Stimulated activated CD4-positive, alpha-beta T cell treated with anti-CD3 and anti-CD28 coated beads, Interleukin-4, amount 100 ng/mL, for 4 hours (primary cell): ENCODE measurements at regions not wholly inside any gene's neighbourhood (a gene's known extent, or its start where the extent isn't known, plus 50 kb on each side); places are given as distances from the start of the nearest gene placed in this dataset.
A peak's percentile ranks its signal among the peaks of the same experiment; 100 is the strongest.
"Not testable (repeated sequence)": the region's sequence is repeated elsewhere in the genome, so short reads cannot be mapped to it uniquely, and the experiment has no call there.

Experiments used
- DNase-seq, 2 experiments: peaks; one replicate each; pipeline ENCODE4 v3.0.0-alpha.2; 2020

DNA sequence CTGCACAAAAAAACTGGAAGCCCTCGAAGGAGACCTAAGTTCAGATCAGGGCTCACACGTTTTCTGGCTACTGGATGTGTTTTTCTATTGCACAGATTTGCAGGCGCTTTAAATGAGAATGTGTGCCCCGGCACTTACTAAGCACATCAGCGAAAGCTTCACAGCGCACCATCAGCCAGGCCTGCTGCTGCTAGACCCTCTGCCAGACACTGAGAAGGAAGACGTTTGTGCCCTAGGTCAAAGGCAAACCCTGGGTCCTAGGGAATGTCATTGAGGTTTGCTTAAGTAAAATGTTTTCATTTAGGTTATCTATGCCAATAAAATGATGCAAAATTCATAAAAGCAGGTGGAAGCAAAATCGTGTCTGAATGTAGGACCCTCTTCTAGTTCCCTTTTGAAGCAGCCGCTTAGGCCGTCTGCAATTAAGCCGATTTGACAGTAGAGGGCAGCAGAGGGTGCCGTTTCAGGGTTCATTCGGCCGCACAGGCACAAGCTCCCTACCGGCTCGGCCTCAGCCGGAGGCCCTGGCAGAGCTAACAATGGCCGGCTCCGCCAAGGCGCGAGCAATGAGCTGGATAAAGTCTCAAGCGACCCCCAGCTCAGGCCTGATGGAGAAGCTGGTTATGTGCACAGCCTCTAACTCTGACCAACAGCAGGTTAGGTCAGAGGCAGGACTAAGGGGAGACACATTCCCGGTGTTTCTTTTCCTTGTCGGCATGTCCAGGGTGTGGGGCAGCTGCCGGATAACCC, 107.2 kb upstream of the FOXA2 start:
- DNase-seq, result peak; percentile 16 to 28

DNA sequence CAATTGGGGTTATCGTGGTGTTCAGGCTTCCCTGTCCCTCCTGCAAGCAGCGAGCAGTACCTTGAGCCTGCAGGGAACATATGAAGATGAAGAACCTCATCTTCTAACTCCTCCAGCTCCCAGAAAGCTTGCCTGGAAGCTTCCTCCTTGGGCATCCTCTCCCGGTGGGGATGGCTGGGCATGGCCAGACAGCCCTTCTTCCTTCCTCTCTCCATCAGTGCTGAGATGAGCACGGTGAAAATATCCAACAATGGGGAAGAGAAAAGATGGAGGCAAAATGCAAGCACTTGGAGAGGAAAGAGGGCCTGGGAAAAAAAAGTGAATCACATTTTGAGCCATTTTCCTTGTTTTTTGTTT, 107.7 kb upstream of the FOXA2 start:
- no peak for DNase-seq

DNA sequence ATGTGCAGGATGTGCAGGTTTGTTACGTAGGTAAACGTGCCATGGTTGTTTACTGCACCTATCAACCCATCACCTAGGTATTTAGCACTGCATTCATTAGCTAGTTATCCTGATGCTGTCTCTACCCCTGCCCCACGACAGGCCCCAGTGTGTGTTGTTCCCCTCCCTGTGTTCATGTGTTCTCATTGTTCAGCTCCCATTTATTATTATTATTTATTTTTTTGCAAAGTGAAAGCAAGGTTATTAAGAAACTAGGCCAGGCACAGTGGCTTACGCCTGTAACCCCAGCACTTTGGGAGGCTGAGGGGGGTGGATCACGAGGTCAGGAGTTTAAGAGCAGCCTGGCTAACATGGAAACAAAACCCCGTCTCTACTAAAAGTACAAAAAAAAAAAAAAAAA, 108.2 kb upstream of the FOXA2 start:
- not testable (repeated sequence) for DNase-seq

DNA sequence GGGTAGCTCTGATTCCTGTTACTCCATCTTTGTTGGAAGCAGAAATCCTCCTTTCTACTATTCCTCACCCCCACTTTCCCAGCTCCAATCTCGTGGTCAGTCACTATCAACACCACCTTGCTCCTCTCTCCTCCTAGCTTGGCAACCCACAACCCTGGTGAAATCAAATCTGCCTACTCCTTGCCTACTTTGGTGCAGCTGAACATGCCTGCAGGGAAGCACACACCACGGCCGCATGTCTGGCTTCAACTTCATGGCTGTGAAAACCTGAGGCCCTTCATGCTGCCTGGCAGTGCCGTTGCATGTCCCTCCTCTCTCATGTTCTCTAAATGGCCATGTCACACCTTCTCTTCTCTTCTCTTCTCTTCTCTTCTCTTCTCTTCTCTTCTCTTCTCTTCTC, 112.4 kb upstream of the FOXA2 start:
- DNase-seq, result no peak

DNA sequence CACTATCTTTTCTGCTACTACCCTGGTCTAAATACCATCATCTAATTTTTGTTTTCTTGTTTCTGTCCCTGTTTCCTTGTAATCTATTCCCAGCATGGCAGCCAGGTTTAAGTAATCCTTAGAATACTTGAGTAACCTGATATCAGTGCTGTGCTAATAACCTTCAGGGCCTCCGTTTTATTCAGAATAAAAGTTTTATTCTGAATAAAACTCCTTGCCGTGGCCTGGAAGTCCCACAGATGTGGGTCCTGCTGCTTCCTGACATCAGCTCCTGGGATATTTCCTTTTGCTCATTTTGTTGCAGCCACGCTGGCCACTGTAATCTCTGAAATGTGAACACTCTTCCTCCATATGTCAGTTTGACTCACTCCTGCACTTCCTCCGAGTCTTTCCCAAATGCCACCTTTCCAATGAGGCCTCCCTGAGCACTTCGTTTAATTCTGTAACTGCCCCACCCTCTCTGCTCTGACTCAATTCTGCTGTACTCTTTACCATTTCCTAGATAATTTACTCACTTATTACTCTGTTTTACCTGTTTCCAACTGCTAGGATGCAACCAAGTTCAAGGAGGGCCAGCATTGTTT, 114.0 kb upstream of the FOXA2 start:
- DNase-seq, result no peak

DNA sequence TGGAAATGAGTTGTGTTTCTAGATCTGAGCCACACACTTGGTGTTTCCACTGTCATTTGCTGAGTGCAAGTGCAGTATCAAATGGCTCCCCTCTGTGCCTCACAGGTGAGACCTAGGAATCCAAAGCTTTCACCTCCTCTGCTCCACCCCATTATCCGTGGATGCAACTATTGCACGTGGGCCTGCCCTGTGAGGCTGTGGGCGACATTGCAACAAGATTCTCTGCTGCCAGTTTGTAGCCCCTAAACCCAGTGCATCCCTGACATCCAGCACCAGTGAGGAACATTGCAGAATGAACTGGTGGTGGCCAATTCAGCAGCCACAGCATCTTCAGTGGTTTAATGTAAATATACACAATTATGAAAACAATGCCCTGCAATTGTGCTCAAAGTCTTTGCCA, 115.0 kb upstream of the FOXA2 start:
- DNase-seq, result no peak

DNA sequence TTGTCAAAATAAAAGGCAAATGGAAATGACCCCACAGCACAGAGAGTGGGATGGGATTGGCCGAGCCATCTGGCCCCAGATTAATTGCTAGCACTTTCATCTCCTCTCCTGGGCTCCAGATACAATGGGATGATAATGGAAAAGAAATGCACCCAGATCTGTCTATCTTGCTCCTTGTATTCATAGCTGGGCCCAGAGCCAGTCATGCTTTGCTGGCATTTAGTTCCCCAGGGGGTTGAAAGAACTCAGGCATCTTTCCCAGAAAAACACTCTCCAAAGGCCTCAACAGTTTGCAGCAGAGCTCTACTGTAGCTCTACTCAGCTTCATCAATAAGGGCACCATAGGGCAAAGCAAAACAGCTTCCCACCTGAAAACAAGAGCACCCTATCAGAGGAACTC, 116.0 kb upstream of the FOXA2 start:
- DNase-seq, result no peak

DNA sequence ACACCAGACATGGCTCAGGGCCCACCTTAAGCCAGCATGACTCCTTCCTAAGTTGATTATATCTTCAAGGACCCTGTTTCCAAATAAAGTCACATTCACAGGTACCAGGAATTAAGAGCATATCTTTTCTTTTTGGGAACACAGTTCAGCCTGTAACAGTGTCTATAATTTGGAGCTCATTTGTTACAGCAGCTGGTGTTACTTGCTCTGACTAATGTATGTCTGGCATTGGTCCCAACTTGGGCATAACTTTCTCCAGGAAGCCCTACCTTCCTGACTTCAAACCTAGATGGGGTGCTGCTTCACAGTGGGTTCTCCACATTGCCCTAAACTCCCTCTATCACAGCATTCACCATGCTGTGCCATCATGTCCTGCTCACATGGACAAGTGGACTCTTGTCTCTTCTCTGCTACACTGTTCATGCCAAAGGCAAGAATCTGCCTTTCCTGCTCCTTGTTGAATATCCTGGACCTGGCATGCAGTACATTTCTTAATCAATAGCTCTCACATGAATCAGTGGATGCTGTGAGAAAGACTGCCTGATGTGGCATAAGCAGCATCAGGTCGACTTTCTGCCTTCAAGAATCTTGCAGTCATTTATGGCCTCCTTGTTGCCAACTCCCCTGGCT, 117.4 kb upstream of the FOXA2 start:
- DNase-seq, result no peak

DNA sequence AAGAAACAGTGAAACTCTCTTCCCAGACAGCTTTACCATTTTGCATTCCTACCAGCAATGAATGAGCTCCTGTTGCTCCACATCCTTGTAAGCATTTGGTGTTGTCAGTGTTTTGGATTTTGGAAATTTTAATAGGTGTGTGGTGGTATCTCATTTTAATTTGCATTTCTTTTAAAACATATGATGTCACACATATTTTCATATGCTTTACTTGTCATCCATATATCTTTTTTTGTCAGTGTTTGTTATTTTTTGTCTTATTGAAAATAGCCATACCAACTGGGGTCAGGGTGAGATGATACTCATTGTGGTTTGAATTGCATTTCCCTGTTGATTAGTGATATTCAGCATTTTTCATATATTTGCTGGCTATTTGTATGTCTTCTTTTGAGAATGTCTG, 119.5 kb upstream of the FOXA2 start:
- no peak for DNase-seq

DNA sequence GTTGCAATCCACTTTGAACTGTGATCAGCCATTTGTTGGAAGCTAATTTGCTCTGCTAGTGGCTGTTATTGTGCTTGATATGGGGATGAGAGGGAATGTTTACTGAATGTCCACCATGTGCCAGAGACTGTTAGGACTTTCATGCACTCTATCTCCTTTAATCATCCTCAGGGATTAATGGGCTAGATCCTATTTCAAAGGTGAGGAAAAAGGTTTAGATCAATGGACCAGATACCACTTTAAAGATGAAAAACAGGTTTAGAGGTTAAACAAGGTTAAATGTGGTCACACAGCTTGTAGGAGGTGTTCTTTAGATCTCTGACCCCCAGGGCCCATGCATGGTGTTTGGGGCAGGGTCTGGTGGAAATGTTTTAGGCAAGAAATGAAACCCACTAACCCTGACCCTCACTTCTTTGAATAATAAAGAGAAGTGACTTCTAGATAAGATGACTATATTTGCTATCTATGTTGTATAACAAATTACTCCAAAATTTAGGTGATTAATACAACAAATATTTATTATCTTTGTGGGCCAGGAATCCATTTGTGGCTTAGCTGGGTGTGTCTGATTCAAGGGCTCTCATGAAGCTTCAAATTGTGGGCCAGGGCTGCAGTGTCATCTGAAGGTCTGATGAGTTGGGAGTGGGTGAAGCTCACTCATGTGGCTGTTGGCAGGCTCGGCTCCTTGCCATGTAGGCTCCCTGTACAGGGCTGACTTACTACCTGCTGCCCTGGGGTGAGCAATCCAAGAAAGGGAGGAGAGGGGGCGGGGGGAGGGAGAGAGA, 127.8 kb upstream of the FOXA2 start:
- no peak for DNase-seq

DNA sequence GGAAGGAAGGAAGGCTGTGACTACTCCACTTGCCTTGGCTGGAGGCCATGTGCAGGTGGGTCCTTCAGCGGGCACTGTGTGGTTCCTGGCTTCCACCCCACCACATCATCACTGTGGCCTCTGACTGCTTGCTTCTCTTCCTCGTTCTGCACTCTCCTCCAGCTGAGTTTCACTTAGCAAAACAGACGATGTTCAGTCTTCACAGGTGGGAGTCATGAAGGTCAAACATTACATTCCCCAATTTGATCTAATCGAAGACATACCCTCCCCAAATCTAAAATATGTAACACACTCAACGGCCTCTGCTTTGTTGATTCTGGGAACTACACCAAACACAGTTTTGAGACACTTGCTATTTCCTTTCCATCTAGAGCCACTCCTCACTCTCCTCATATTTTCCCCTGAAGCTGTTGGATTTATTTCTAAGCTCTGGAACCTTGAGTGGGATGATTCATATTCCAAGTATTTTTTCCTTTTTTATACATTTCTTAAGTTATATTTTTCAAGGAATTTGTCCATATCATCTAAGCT, 132.5 kb upstream of the FOXA2 start:
- DNase-seq, result no peak

DNA sequence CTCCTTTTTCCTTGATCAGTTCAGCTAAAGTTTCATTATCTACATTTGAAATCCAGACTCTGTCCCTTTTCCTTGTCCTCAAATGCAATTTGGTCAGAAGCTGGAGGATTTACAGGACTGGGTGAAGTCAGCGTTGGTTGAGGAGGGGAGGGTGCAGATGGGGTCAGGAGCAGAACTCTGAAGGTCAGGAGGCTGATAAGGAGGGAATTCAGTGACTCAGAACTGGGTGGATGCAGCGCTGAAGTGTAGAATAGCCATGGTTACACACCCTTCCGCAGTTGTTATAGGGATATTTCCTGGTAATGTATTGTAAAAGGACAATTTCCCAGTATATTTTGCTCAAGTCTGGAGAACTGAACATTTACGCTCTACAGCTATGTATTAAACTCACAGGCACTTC, 133.1 kb upstream of the FOXA2 start:
- DNase-seq, result no peak

DNA sequence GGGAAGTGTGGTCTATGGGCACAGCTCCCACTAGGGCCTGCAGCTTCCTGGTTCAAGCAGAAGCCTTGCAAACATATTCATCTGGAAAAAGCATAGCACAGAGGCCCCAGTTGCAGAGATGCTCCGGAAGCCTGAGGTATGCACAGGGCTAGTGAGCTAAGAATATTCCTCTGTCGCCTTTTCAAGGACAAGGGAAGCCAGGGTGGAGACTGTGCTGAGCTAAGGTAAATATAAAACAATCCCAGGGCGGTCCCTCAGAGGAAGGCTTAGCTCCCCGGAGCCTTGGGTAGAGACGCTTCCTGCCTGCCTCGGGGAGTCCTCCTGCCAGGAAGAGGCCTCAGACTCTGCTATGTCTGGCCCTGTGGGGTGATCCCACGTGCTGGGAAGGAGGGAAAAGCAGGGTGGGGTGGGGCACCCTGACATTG, 134.8 kb upstream of the FOXA2 start:
- DNase-seq, result no peak

DNA sequence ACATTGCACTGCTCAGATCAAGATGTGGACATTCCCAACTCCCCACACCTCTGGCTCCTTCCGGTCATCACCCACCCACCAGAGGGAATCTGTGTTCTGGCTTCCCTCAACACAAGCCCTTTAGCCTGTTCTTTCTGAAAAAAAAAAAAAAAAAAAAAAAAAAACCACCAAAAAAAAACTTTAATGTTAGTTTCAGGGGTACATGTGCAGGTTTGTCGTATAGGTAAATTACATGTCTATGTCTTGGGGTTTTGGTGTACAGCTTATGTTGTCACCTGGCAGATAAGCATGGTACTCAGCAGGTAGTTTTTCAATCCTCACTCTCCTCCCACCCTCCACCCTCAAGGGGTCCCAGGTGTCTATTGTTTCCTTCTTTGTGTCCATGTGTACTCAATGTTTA, 135.8 kb upstream of the FOXA2 start:
- DNase-seq, result no peak

DNA sequence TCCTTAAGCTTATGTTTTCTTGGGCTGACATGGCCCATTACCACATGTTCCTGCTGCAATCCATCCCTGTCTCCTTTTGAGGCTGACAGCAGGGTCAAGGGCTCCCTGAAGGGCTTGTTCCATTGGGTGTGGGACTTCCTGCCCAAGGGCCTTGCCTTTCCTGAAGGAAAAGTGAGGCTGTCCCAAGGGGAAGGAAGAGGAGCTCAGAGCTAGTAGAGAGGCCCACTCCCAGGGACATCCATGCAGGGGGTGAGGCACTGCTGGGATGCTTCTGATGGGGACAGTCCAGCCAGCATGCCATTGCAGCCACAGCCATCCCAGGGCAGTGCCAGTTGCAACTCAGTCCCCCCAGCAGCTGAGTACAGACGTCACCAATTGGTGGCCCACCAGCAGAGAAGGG, 138.4 kb upstream of the FOXA2 start:
- DNase-seq, result no peak

DNA sequence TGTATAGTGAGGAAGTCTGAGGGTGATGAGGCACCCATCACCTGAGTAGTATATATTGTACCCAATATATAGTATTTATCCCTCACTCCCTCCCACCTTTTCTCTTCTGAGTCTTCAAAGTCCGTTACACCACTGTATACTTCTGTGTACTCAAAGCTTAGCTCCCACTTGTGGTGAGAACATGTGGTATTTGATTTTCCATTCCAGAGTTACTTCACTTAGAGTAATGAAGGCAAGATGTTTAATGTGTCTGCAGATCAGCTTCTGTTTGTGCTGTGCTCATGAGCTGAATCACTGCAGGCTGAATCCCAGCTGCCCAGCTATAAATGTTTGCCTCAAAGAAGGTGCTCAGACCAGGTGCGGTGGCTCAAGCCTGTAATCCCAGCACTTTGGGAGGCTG, 139.3 kb upstream of the FOXA2 start:
- no peak for DNase-seq

DNA sequence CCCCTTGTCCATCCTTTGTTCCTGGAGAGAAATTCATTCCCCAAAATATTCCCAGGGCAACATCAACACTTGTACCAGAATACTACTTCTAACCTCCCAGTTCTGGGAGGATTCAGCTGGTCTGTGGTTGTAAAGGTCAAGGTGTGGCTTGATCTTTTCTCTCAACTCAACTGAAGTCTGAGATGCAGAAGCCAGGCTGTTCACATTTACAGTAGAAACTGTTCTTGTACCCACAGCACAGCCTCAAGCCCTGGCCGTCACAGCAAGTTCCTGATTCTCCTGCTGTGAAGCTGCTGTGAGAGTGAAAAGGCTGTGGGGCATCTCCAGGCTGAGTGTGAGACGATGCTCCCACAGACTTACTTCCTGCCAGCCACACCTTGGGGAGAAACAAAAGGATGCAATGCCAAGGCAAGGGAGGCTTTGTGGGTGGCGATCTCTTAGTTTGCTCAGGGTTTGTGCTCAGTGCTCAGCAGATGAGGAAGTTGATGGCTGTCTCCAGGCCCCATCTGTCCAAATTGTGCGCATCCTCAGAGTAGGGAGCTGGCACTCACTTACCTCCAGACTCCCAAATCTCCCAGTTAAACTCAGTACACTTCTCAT, 143.9 kb upstream of the FOXA2 start:
- no peak for DNase-seq

DNA sequence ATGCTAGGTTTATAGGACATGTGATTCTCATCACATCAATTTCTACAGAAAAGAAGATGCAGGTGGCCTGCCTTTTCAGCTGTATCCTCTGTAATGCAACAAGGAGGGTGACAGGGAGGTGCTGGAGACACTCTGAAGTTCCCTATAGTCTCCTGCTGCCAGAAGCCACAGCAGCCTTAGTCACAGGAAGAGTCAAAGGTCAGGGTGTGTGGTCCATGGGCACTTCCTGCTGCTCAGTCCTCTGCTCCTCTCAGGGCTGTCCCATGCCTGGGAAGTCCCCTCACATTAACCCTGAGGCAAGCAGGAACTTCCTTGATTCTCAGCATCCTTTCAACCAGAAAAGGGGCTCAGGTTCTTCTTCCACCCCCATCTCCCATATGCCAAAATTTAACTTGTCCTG, 144.8 kb upstream of the FOXA2 start:
- DNase-seq, result no peak

DNA sequence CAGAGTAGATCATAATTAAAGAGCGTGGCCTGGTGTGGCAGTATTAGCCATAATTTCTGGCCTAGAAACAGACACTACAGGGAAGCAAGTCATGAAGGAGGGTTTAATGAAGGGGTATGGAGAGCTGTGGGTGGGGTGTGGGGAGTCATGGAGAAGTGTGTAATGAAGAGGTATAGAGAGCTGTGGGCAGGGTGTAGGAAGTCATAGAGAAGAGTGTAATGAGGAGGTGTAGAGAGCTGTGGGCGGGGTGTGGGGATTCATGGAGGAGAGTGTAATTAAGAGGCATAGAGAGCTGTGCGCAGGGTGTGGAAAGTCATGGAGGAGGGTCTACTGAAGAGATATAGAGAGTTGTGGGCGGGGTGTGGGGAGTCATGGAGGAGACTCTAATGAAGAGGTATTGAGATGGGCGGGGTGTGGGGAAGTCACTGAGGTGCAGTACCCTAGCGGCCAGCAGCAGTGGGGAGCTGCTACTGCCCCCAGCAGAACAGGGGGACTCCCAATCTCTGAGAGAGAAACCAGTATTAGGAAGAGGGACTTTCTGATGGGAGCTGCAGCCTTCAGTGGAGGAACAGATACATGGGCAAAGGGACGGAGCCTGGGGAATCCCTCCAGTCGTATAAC, 145.4 kb upstream of the FOXA2 start:
- no peak for DNase-seq

DNA sequence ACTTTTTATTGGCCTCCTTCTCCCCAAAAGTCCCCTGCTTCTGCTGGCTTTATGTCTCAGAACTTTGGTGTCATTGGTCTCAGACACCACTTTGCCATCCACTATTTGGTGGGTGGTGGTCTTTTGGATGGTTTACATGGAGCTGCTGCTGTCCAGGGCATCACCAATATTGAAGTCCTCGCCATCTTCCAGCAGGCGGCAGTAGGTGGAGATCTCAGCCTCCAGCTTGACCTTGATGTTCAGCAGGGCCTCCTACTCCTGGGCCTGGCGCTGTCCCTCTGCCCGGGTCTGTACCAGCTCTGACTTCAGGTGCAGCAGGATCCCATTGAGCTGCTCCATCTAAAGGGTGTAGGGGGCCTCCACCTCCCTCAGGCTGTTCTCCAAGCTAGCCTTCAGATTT, 148.4 kb upstream of the FOXA2 start:
- DNase-seq, result no peak

DNA sequence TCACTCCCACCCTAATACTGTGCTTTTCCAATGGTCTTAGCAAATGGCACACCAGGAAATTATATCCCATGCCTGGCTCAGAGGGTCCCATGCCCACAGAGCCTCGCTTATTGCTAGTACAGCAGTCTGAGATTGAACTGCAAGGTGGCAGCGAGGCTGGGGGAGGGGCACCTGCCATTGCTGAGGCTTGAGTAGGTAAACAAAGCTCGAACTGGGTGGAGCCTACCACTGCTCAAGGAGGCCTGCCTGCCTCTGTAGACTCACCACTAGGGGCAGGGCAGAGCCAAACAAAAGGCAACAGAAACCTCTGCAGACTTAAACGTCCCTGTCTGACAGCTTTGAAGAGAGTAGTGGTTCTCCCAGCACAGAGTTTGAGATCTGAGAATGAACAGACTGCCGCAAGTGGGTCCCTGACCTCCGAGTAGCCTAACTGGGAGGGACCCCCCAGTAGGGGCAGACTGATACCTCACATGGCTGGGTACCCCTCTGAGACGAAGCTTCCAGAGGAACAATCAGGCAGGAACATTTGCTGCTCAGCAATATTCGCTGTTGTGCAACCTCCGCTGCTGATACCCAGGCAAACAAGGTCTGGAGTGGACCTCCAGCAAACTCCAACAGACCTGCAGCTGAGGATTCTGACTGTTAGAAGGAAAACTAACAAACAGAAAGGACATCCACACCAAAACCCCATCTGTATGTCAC, 150.7 kb upstream of the FOXA2 start:
- DNase-seq, result not testable (repeated sequence)

DNA sequence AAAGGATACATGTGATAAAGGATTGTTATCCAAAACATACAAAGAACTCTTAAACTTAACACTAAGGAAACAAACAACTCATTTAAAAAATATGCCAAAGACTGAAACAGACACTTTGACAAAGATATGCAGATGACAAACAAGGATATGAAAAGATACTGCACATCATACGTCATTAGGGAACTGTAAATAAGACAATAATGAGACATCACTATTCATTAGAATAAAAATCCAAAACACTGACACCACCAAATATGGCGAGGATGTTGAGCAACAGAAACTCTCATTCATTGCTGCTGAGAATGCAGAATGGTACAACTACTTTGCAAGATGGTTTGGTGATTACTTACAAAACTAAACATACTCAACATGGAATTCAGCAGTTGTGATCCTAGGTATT, 156.5 kb upstream of the FOXA2 start:
- no peak for DNase-seq
